DOHH2 (cell line): ENCODE measurements at regions not wholly inside any gene's neighbourhood (a gene's known extent, or its start where the extent isn't known, plus 50 kb on each side); places are given as distances from the start of the nearest gene placed in this dataset.

Experiments
- H3F3A ChIP-seq: fragments of 200-600 bp; sonication (generic), shearing (Covaris generic); 2 replicates; pipeline ENCODE4 v1.6.0; 2016; ENCODE audit warnings: antibody characterized with exemption, mild to moderate bottlenecking; ENCODE audit not compliant: control insufficient read depth, insufficient read depth
- H3K27ac ChIP-seq: fragments of 200-600 bp; sonication (generic); 2 replicates; pipeline ENCODE4 v1.5.1; 2014; ENCODE audit warnings: low read depth, mild to moderate bottlenecking, low read length, moderate library complexity
- H3K27me3 ChIP-seq: fragments of 200-600 bp; sonication (generic); 2 replicates; pipeline ENCODE4 v1.6.1; 2014; ENCODE audit warnings: mild to moderate bottlenecking, low read length, mixed read lengths; ENCODE audit not compliant: control insufficient read depth
- H3K36me3 ChIP-seq: fragments of 200-600 bp; sonication (generic); 2 replicates; pipeline ENCODE4 v1.6.1; 2014; ENCODE audit warnings: mild to moderate bottlenecking, low read length, moderate library complexity, mixed read lengths; ENCODE audit not compliant: control insufficient read depth
- H3K4me1 ChIP-seq: fragments of 200-600 bp; sonication (generic); 2 replicates; pipeline ENCODE4 v1.6.1; 2014; ENCODE audit warnings: mild to moderate bottlenecking, low read length, mixed read lengths; ENCODE audit not compliant: control insufficient read depth
- H3K4me2 ChIP-seq: fragments of 200-600 bp; sonication (generic); 2 replicates; pipeline ENCODE4 v1.6.0; 2014; ENCODE audit warnings: mild to moderate bottlenecking, low read length, moderate library complexity
- H3K4me3 ChIP-seq: fragments of 200-600 bp; sonication (generic); 2 replicates; pipeline ENCODE4 v1.5.1; 2014; ENCODE audit warnings: mild to moderate bottlenecking, low read length, mixed read lengths
- H3K79me2 ChIP-seq: fragments of 200-600 bp; sonication (generic); 2 replicates; pipeline ENCODE4 v1.6.1; 2014; ENCODE audit warnings: mild to moderate bottlenecking, low read length, mixed read lengths; ENCODE audit not compliant: control insufficient read depth
- H3K9me2 ChIP-seq: fragments of 200-600 bp; sonication (generic); replicated peaks from 2 replicates; pipeline ENCODE4 v1.6.1; 2014; ENCODE audit warnings: mild to moderate bottlenecking, low read length, mixed read lengths; ENCODE audit not compliant: control insufficient read depth
- H3K9me3 ChIP-seq: fragments of 200-600 bp; sonication (generic); 2 replicates; pipeline ENCODE4 v1.6.1; 2014; ENCODE audit warnings: antibody characterized with exemption, low read length, mixed read lengths; ENCODE audit not compliant: control insufficient read depth, insufficient read depth
- H4K20me1 ChIP-seq: fragments of 200-600 bp; sonication (generic); 2 replicates; pipeline ENCODE4 v1.6.0; 2014; ENCODE audit warnings: low read depth, mild to moderate bottlenecking, antibody characterized with exemption, low read length, moderate library complexity; ENCODE audit not compliant: control insufficient read depth, insufficient read depth
- CTCF ChIP-seq: fragments of 200-600 bp; sonication (generic); IDR thresholded peaks from one replicate; pipeline ENCODE4 v1.5.1; 2014; ENCODE audit warnings: antibody characterized with exemption, mild to moderate bottlenecking, low read depth, low read length; ENCODE audit not compliant: poor library complexity, severe bottlenecking
- EZH2phosphoT487 ChIP-seq: fragments of 200-600 bp; sonication (generic); IDR thresholded peaks from 2 replicates; pipeline ENCODE4 v1.6.1; 2017; ENCODE audit warnings: borderline replicate concordance, mild to moderate bottlenecking, antibody characterized with exemption, low read length, moderate library complexity, mixed read lengths

- Histone ChIP-seq H3K9me3 (no peaks in the 10 kb centered on the region), H3K4me1 (peaks cover 22% of the 10 kb centered on the region), H3K79me2 (no peaks in the 10 kb centered on the region), H3K27ac (no peak overlapping the region), H3K9me2 (no peaks in the 10 kb centered on the region), H4K20me1 (no peaks in the 10 kb centered on the region), H3F3A (no peaks in the 10 kb centered on the region), H3K4me3 (peak overlapping the region; percentile 58), H3K4me2 (peak overlapping the region; percentile 55), H3K27me3 (peaks cover 38% of the 10 kb centered on the region), H3K36me3 (no peaks in the 10 kb centered on the region)
- no peak for TF ChIP-seq EZH2phosphoT487
- TF ChIP-seq CTCF: no peak
These were observed 62.0 kb downstream of the GPX5 start for GRCh38 chr6:28587746-28588075.

GRCh38 chr6:28588666-28589065 is 63.0 kb downstream of the GPX5 start:
- H3K4me1 ChIP-seq: peaks cover 22% of the 10 kb centered on the region
- peak overlapping the region; percentile 48 for H3K4me2 ChIP-seq
- no peaks in the 10 kb centered on the region for H3K9me3 ChIP-seq
- no peak overlapping the region for H3K27ac ChIP-seq
- H3K36me3 ChIP-seq: no peaks in the 10 kb centered on the region
- no peaks in the 10 kb centered on the region for H3K9me2 ChIP-seq
- peaks cover 38% of the 10 kb centered on the region for H3K27me3 ChIP-seq
- no peaks in the 10 kb centered on the region for H3K79me2 ChIP-seq
- H4K20me1 ChIP-seq: no peaks in the 10 kb centered on the region
- H3K4me3 ChIP-seq: peak overlapping the region; percentile 39
- H3F3A ChIP-seq: no peaks in the 10 kb centered on the region
- no peak for TF ChIP-seq CTCF
- no peak for TF ChIP-seq EZH2phosphoT487

GRCh38 chr6:28589234-28589956 is 63.7 kb downstream of the GPX5 start:
- Histone ChIP-seq H3K79me2 (no peaks in the 10 kb centered on the region), H3F3A (no peaks in the 10 kb centered on the region), H3K4me3 (peak overlapping the region; percentile 39), H3K9me3 (no peaks in the 10 kb centered on the region), H3K27ac (no peak overlapping the region), H3K4me1 (peaks cover 22% of the 10 kb centered on the region), H3K9me2 (no peaks in the 10 kb centered on the region), H4K20me1 (no peaks in the 10 kb centered on the region), H3K36me3 (no peaks in the 10 kb centered on the region), H3K27me3 (peaks cover 38% of the 10 kb centered on the region), H3K4me2 (peak overlapping the region; percentile 48)
- TF ChIP-seq CTCF (no peak), EZH2phosphoT487 (no peak)
